ENCODE measurements at regions not wholly inside any gene's neighbourhood (a gene's known extent, or its start where the extent isn't known, plus 50 kb on each side); places are given as distances from the start of the nearest gene placed in this dataset.

GRCh38 chr17:53330756-53331155 is 492.0 kb upstream of the KIF2B start:
- TF ChIP-seq CTCF (IDR thresholded peaks at IDR 0.05; ENCODE audit: insufficient read depth, missing control alignments), result no peak
- no peak for FAIRE-seq

GRCh38 chr17:53321651-53322050 is 501.1 kb upstream of the KIF2B start:
- DNase-seq (ENCODE audit: insufficient read length, low spot score) (no peak), FAIRE-seq (no peak)
- no peak for TF ChIP-seq CTCF (IDR thresholded peaks at IDR 0.05; ENCODE audit: insufficient read depth, missing control alignments)

More at GRCh38 chr17:53330756-53331155, 492.0 kb upstream of the KIF2B start:
- no peak for DNase-seq (ENCODE audit: insufficient read length, low spot score)

GRCh38 chr17:53319947-53320346 is 502.8 kb upstream of the KIF2B start:
- no peak for FAIRE-seq
- no peak for DNase-seq (ENCODE audit: insufficient read length, low spot score)
- TF ChIP-seq CTCF (IDR thresholded peaks at IDR 0.05; ENCODE audit: insufficient read depth, missing control alignments), result no peak

GRCh38 chr17:53316988-53317387 is 505.7 kb upstream of the KIF2B start:
- no peak for FAIRE-seq
- no peak for DNase-seq (ENCODE audit: insufficient read length, low spot score)
- TF ChIP-seq CTCF (IDR thresholded peaks at IDR 0.05; ENCODE audit: insufficient read depth, missing control alignments), result no peak

- DNase-seq (ENCODE audit: insufficient read length, low spot score), result no peak
- no peak for FAIRE-seq
- no peak for TF ChIP-seq CTCF (IDR thresholded peaks at IDR 0.05; ENCODE audit: insufficient read depth, missing control alignments)
Measured at GRCh38 chr17:53316073-53316472, 506.7 kb upstream of the KIF2B start.

- no peak for FAIRE-seq
- DNase-seq (ENCODE audit: insufficient read length, low spot score), result no peak
- TF ChIP-seq CTCF (IDR thresholded peaks at IDR 0.05; ENCODE audit: insufficient read depth, missing control alignments), result no peak
Measured at GRCh38 chr17:53314521-53314920, 508.2 kb upstream of the KIF2B start.

- FAIRE-seq (no peak), DNase-seq (ENCODE audit: insufficient read length, low spot score) (no peak)
- TF ChIP-seq CTCF (IDR thresholded peaks at IDR 0.05; ENCODE audit: insufficient read depth, missing control alignments), result no peak
Measured at GRCh38 chr17:53313746-53314145, 509.0 kb upstream of the KIF2B start.
